Loucy (cell line): ENCODE measurements at regions not wholly inside any gene's neighbourhood (a gene's known extent, or its start where the extent isn't known, plus 50 kb on each side); places are given as distances from the start of the nearest gene placed in this dataset.
"Not testable (repeated sequence)": the region's sequence is repeated elsewhere in the genome, so short reads cannot be mapped to it uniquely, and the experiment has no call there.

Source experiments
- CTCF ChIP-seq: fragments of 200-600 bp; sonication (generic); conservative IDR thresholded peaks from 2 replicates; pipeline ENCODE4 v1.5.1; 2014; ENCODE audit warnings: mild to moderate bottlenecking, antibody characterized with exemption, low read length
- EZH2phosphoT487 ChIP-seq: fragments of 200-600 bp; IDR thresholded peaks from 2 replicates; pipeline ENCODE4 v1.6.1; 2018; ENCODE audit warnings: antibody characterized with exemption, mild to moderate bottlenecking, moderate library complexity, borderline replicate concordance

GRCh38 chr2:89151699-89152098 is 460.2 kb downstream of the RPIA start:
- not testable (repeated sequence) for TF ChIP-seq CTCF, EZH2phosphoT487
